Adrenal gland (tissue), 5 donors: ENCODE measurements at regions not wholly inside any gene's neighbourhood (a gene's known extent, or its start where the extent isn't known, plus 50 kb on each side); places are given as distances from the start of the nearest gene placed in this dataset.

Experiments used
- CTCF ChIP-seq, 6 experiments: fragments of 450-650 bp in 4 of 6; fragments of 200-600 bp in 2 of 6; sonication (generic) in 1 of 6; IDR thresholded peaks; 1 replicate in 5 of 6; 2 replicates in 1 of 6; pipeline versions ENCODE4 v1.5.1 to v1.8.0; 2016 to 2021; ENCODE audit warnings: antibody characterized with exemption in 6 of 6, mild to moderate bottlenecking in 2 of 6, moderate library complexity in 1 of 6
- POLR2A ChIP-seq, 2 donors: fragments of 450-650 bp; IDR thresholded peaks; one replicate each; pipeline ENCODE4 v1.6.1; 2017; ENCODE audit warnings: antibody characterized with exemption in 2 of 2, mild to moderate bottlenecking in 2 of 2, moderate library complexity in 1 of 2
- donor health status: DM: no; HTN: no; CAD: no.

GRCh38 chr14:40386433-40386832, 954.2 kb upstream of the FBXO33 start:
- no peak for TF ChIP-seq CTCF (IDR thresholded peaks at IDR 0.05)
- TF ChIP-seq POLR2A (IDR thresholded peaks at IDR 0.05), result no peak
